ENCODE measurements at regions not wholly inside any gene's neighbourhood (a gene's known extent, or its start where the extent isn't known, plus 50 kb on each side); places are given as distances from the start of the nearest gene placed in this dataset.

GRCh38 chr18:10057401-10057893 lies 143.6 kb downstream of the VAPA start:
- no peak for TF ChIP-seq ZBTB11 (tag by site-specific recombination; conservative IDR thresholded peaks at IDR 0.05; ENCODE audit: low read depth)
- no peak for TF ChIP-seq CTCF (tag by site-specific recombination; IDR thresholded peaks at IDR 0.05)
- TF ChIP-seq ZNF433 (tag by site-specific recombination; IDR thresholded peaks at IDR 0.05; ENCODE audit: low read depth): no peak
- TF ChIP-seq ZNF768 (tag by site-specific recombination; IDR thresholded peaks at IDR 0.05): no peak
- no peak for TF ChIP-seq ZNF629 (tag by site-specific recombination; IDR thresholded peaks at IDR 0.05)
- no peak for TF ChIP-seq ZNF704 (tag by site-specific recombination; IDR thresholded peaks at IDR 0.05)
- TF ChIP-seq ZNF175 (tag by site-specific recombination; IDR thresholded peaks at IDR 0.05): no peak
- no peak for TF ChIP-seq REST (tag by site-specific recombination; IDR thresholded peaks at IDR 0.05)
- TF ChIP-seq TRIM28 (IDR thresholded peaks at IDR 0.05; ENCODE audit: borderline replicate concordance, low read length): no peak
- TF ChIP-seq ZNF132 (tag by site-specific recombination; IDR thresholded peaks at IDR 0.05; ENCODE audit: borderline replicate concordance): no peak
- TF ChIP-seq ZNF302 (tag by site-specific recombination; IDR thresholded peaks at IDR 0.05; ENCODE audit: low read depth): no peak
